ENCODE measurements at regions not wholly inside any gene's neighbourhood (a gene's known extent, or its start where the extent isn't known, plus 50 kb on each side); places are given as distances from the start of the nearest gene placed in this dataset.

DNA sequence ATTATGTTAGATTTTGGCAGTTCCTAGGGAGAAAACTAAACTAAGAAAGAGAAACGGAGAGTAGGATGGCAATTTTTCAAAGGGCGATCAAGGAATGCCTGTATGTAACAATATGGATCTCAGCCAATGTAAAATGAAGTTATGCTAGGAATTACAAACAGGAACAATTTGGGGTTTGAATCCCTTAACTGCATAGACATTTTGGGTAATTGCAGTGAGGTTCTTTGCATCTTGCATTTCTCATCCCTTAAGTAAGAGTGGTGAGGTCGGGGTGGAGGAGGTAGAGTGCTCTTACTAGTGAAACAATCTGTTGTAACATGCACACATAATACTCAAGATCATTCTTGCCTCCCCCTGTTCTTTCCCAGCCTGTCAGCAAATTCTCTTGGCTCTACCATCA is 137.6 kb downstream of the NPR3 start:
- H3K18ac ChIP-seq (ENCODE audit: low read length), result no peak overlapping the region
- H3K27ac ChIP-seq (replicated peaks; ENCODE audit: low read length), result no peak overlapping the region
- H2BK120ac ChIP-seq (ENCODE audit: low read depth, low read length), result no peak overlapping the region
- no peak overlapping the region for H2BK5ac ChIP-seq (ENCODE audit: low read length)
- H3K9ac ChIP-seq (ENCODE audit: low read depth, low read length, poor library complexity), result no peak overlapping the region
- H2AFZ ChIP-seq (ENCODE audit: low read length), result no peak overlapping the region
- H3K14ac ChIP-seq (ENCODE audit: low read length), result no peak overlapping the region
- H3K79me1 ChIP-seq (ENCODE audit: low read depth, low read length), result no peaks in the 10 kb centered on the region
- no peak overlapping the region for H4K8ac ChIP-seq (ENCODE audit: low read depth, low read length)
- no peak overlapping the region for H3K4ac ChIP-seq (ENCODE audit: low read length)
- WGBS, 2 donors (ENCODE audit: extremely low coverage in 2 of 2, insufficient read length in 2 of 2, insufficient replicate concordance in 1 of 2), result no CpG with 5 or more reads among the region's 3 CpGs
- peaks cover 0 to 8% of the 10 kb centered on the region in 2 donors for H3K4me1 ChIP-seq (ENCODE audit: control insufficient read depth in 2 of 2, insufficient read depth in 1 of 2, low read depth in 1 of 2, low read length in 2 of 2)
- H2AK5ac ChIP-seq (ENCODE audit: low read depth, low read length), result no peak overlapping the region
- no peak overlapping the region for H2BK12ac ChIP-seq (ENCODE audit: low read length)
- H3K27me3 ChIP-seq (ENCODE audit: control insufficient read depth in 3 of 3, insufficient read depth in 3 of 3, low read depth in 1 of 3, low read length in 3 of 3), result no peaks in the 10 kb centered on the region
- no peak overlapping the region for H2BK15ac ChIP-seq (ENCODE audit: low read length)
- H3K4me2 ChIP-seq (ENCODE audit: insufficient read depth, low read length, poor library complexity, severe bottlenecking), result no peak overlapping the region
- H4K91ac ChIP-seq (ENCODE audit: low read depth, low read length, poor library complexity), result no peak overlapping the region
- H3K36me3 ChIP-seq (replicated peaks in 1 of 2; ENCODE audit: control insufficient read depth in 2 of 2, insufficient read depth in 2 of 2, low read length in 2 of 2), result no peaks in the 10 kb centered on the region
- no peak overlapping the region for H3K23ac ChIP-seq (ENCODE audit: low read depth, low read length, poor library complexity)
- no peak for DNase-seq (ENCODE audit: low spot score)
- no peaks in the 10 kb centered on the region for H3K9me3 ChIP-seq (replicated peaks in 1 of 2; ENCODE audit: control insufficient read depth in 2 of 2, insufficient read depth in 1 of 2, low read depth in 1 of 2, low read length in 2 of 2)
- no peak overlapping the region for H3K4me3 ChIP-seq (ENCODE audit: low read length in 2 of 2)

DNA sequence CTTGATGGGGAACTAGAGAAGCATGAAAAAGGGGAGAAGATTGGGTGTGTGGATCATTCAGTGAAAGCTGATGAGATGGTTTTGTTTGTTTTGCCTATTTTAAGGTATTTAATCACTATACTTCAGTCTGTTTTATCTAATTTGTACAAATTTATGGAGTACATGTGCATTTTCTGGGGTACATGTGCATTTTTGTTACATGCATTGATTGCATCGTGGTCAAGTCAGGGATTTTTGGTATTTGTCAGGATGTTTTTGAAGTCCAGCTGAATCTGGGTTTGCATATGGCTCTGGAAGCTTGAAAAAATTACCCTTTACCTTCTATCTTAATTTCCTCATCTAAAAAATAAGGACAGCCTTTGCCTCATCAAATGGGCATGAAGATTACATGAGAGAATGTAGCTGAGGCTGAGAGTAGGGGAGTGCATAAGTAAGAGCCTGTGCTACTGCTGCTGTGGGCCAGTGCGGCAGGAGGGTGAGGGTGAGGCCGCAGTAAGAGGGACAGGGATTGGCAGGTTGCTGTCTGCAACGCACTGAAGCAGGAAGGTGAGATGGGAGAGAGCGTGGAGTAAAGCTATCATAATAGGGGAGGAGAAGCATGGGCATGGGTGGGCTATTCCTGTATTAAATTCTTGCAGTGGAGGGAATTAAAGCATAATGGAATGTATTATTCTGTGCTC is 139.8 kb downstream of the NPR3 start:
- Histone ChIP-seq H3K27me3 (ENCODE audit: control insufficient read depth in 3 of 3, insufficient read depth in 3 of 3, low read depth in 1 of 3, low read length in 3 of 3) (no peaks in the 10 kb centered on the region), H3K4me2 (ENCODE audit: insufficient read depth, low read length, poor library complexity, severe bottlenecking) (no peak overlapping the region), H2BK5ac (ENCODE audit: low read length) (no peak overlapping the region), H2BK120ac (ENCODE audit: low read depth, low read length) (no peak overlapping the region), H3K18ac (ENCODE audit: low read length) (no peak overlapping the region), H2BK15ac (ENCODE audit: low read length) (no peak overlapping the region), H3K14ac (ENCODE audit: low read length) (no peak overlapping the region), H3K4ac (ENCODE audit: low read length) (no peak overlapping the region), H2AFZ (ENCODE audit: low read length) (no peak overlapping the region), H4K91ac (ENCODE audit: low read depth, low read length, poor library complexity) (no peak overlapping the region), H4K8ac (ENCODE audit: low read depth, low read length) (no peak overlapping the region), H3K23ac (ENCODE audit: low read depth, low read length, poor library complexity) (no peak overlapping the region), H3K36me3 (replicated peaks in 1 of 2; ENCODE audit: control insufficient read depth in 2 of 2, insufficient read depth in 2 of 2, low read length in 2 of 2) (no peaks in the 10 kb centered on the region), H3K4me3 (ENCODE audit: low read length in 2 of 2) (no peak overlapping the region), H3K27ac (replicated peaks; ENCODE audit: low read length) (no peak overlapping the region), H3K9me3 (replicated peaks in 1 of 2; ENCODE audit: control insufficient read depth in 2 of 2, insufficient read depth in 1 of 2, low read depth in 1 of 2, low read length in 2 of 2) (no peaks in the 10 kb centered on the region), H2BK12ac (ENCODE audit: low read length) (no peak overlapping the region), H2AK5ac (ENCODE audit: low read depth, low read length) (no peak overlapping the region), H3K79me1 (ENCODE audit: low read depth, low read length) (no peaks in the 10 kb centered on the region), H3K9ac (ENCODE audit: low read depth, low read length, poor library complexity) (no peak overlapping the region), H3K4me1 (ENCODE audit: control insufficient read depth in 2 of 2, insufficient read depth in 1 of 2, low read depth in 1 of 2, low read length in 2 of 2) (peaks cover 0 to 8% of the 10 kb centered on the region in 2 donors)
- no CpG with 5 or more reads among the region's 5 CpGs for WGBS, 2 donors (ENCODE audit: extremely low coverage in 2 of 2, insufficient read length in 2 of 2, insufficient replicate concordance in 1 of 2)
- no peak for DNase-seq (ENCODE audit: low spot score)

DNA sequence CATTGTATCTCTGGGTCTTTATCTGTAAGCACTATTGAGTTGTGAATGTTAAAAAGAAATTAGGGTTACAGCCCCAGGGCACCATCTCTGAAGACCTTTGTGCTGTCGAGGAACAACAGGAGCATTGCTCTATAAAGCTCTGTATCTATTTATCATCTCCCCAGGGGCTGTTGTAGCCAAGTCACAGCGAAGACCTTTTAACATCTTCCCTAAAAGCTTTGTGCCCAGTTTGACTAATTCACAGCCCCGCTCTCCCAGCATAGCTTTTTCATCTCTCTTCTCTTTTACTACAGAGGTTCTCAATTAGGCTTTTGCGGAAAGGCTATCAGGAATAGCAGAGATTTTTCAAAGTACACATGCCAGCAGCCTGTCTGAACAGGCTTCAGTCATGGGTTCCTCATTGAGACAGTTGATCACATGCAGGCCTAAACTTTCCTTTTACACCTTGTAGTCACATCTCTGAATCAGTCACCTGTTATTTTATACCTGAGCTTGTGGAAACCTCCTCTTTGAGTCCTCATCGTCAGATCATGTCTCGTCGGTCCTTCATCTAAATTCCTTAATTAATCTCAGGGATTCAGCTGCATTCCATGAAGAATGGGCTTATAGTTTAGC is 140.5 kb downstream of the NPR3 start:
- Histone ChIP-seq H3K79me1 (ENCODE audit: low read depth, low read length) (no peaks in the 10 kb centered on the region), H2BK15ac (ENCODE audit: low read length) (no peak overlapping the region), H4K8ac (ENCODE audit: low read depth, low read length) (no peak overlapping the region), H2BK120ac (ENCODE audit: low read depth, low read length) (no peak overlapping the region), H2AFZ (ENCODE audit: low read length) (no peak overlapping the region), H2BK12ac (ENCODE audit: low read length) (no peak overlapping the region), H3K4ac (ENCODE audit: low read length) (no peak overlapping the region), H3K9ac (ENCODE audit: low read depth, low read length, poor library complexity) (no peak overlapping the region), H3K4me3 (ENCODE audit: low read length in 2 of 2) (no peak overlapping the region), H3K18ac (ENCODE audit: low read length) (no peak overlapping the region), H3K27ac (replicated peaks; ENCODE audit: low read length) (no peak overlapping the region), H3K27me3 (ENCODE audit: control insufficient read depth in 3 of 3, insufficient read depth in 3 of 3, low read depth in 1 of 3, low read length in 3 of 3) (no peaks in the 10 kb centered on the region), H3K14ac (ENCODE audit: low read length) (no peak overlapping the region), H2BK5ac (ENCODE audit: low read length) (no peak overlapping the region), H2AK5ac (ENCODE audit: low read depth, low read length) (no peak overlapping the region), H3K23ac (ENCODE audit: low read depth, low read length, poor library complexity) (no peak overlapping the region), H3K4me2 (ENCODE audit: insufficient read depth, low read length, poor library complexity, severe bottlenecking) (no peak overlapping the region), H3K36me3 (replicated peaks in 1 of 2; ENCODE audit: control insufficient read depth in 2 of 2, insufficient read depth in 2 of 2, low read length in 2 of 2) (no peaks in the 10 kb centered on the region), H3K9me3 (replicated peaks in 1 of 2; ENCODE audit: control insufficient read depth in 2 of 2, insufficient read depth in 1 of 2, low read depth in 1 of 2, low read length in 2 of 2) (no peaks in the 10 kb centered on the region), H3K4me1 (ENCODE audit: control insufficient read depth in 2 of 2, insufficient read depth in 1 of 2, low read depth in 1 of 2, low read length in 2 of 2) (peaks cover 0 to 8% of the 10 kb centered on the region in 2 donors), H4K91ac (ENCODE audit: low read depth, low read length, poor library complexity) (no peak overlapping the region)
- DNase-seq (ENCODE audit: low spot score), result peak; percentile 9
- WGBS, 2 donors (ENCODE audit: extremely low coverage in 2 of 2, insufficient read length in 2 of 2, insufficient replicate concordance in 1 of 2), result no CpG with 5 or more reads among the region's 7 CpGs

DNA sequence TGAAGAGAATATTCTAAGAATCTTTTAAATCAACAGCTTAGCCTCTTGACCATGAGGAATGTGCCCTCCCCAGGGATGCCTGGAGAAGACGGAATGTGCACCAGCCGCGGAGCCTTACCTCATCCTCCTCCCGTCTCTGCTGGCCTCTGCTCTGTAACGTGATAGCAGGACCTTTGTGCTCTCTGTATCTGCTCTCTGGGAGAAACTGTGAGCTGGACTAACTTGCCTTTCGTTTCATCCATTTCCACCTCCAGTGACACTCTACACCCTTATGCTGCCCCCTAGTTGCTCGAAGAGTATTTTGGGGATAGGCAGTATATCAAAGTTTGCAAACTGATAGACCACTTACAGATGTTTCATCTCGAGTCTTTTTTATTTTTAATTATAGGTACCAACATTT is 141.4 kb downstream of the NPR3 start:
- Histone ChIP-seq H2BK5ac (ENCODE audit: low read length) (no peak overlapping the region), H3K4me1 (ENCODE audit: control insufficient read depth in 2 of 2, insufficient read depth in 1 of 2, low read depth in 1 of 2, low read length in 2 of 2) (peaks cover 0 to 8% of the 10 kb centered on the region in 2 donors), H3K4me3 (ENCODE audit: low read length in 2 of 2) (no peak overlapping the region), H3K23ac (ENCODE audit: low read depth, low read length, poor library complexity) (no peak overlapping the region), H2AK5ac (ENCODE audit: low read depth, low read length) (no peak overlapping the region), H3K27me3 (ENCODE audit: control insufficient read depth in 3 of 3, insufficient read depth in 3 of 3, low read depth in 1 of 3, low read length in 3 of 3) (no peaks in the 10 kb centered on the region), H3K4ac (ENCODE audit: low read length) (no peak overlapping the region), H4K91ac (ENCODE audit: low read depth, low read length, poor library complexity) (no peak overlapping the region), H3K27ac (replicated peaks; ENCODE audit: low read length) (no peak overlapping the region), H3K14ac (ENCODE audit: low read length) (no peak overlapping the region), H3K9me3 (replicated peaks in 1 of 2; ENCODE audit: control insufficient read depth in 2 of 2, insufficient read depth in 1 of 2, low read depth in 1 of 2, low read length in 2 of 2) (no peaks in the 10 kb centered on the region), H3K4me2 (ENCODE audit: insufficient read depth, low read length, poor library complexity, severe bottlenecking) (no peak overlapping the region), H3K79me1 (ENCODE audit: low read depth, low read length) (no peaks in the 10 kb centered on the region), H3K18ac (ENCODE audit: low read length) (no peak overlapping the region), H3K36me3 (replicated peaks in 1 of 2; ENCODE audit: control insufficient read depth in 2 of 2, insufficient read depth in 2 of 2, low read length in 2 of 2) (no peaks in the 10 kb centered on the region), H4K8ac (ENCODE audit: low read depth, low read length) (no peak overlapping the region), H3K9ac (ENCODE audit: low read depth, low read length, poor library complexity) (no peak overlapping the region), H2AFZ (ENCODE audit: low read length) (no peak overlapping the region), H2BK15ac (ENCODE audit: low read length) (no peak overlapping the region), H2BK120ac (ENCODE audit: low read depth, low read length) (no peak overlapping the region), H2BK12ac (ENCODE audit: low read length) (no peak overlapping the region)
- peak; percentile 42 for DNase-seq (ENCODE audit: low spot score)
- no CpG with 5 or more reads among the region's 8 CpGs for WGBS, 2 donors (ENCODE audit: extremely low coverage in 2 of 2, insufficient read length in 2 of 2, insufficient replicate concordance in 1 of 2)
